H1 (cell line): ENCODE measurements at regions not wholly inside any gene's neighbourhood (a gene's known extent, or its start where the extent isn't known, plus 50 kb on each side); places are given as distances from the start of the nearest gene placed in this dataset.

ENCODE experiments used
- CTCF ChIA-PET: fragments of 300-600 bp; sonication (Branson Sonifier 250); formaldehyde crosslinking; loops from one replicate; lab custom pipeline; 2021; ENCODE audit not compliant: partially characterized antibody; lab: Charles Lee
- POLR2A ChIA-PET: fragments of 300-600 bp; sonication (Branson Sonifier 250); formaldehyde crosslinking; loops from one replicate; lab custom pipeline; 2021; ENCODE audit warnings: inconsistent platforms; ENCODE audit not compliant: partially characterized antibody; lab: Charles Lee
- DNase-seq, 2 experiments: peaks; one replicate each; pipeline versions ENCODE4 v3.0.0 to v3.0.0-alpha.2; 2010 to 2022; ENCODE audit warnings: low spot score in 2 of 2, low read depth in 1 of 2, mixed read lengths in 1 of 2
- FAIRE-seq: peaks from 2 replicates; lab custom pipeline; 2011; peaks lifted over from hg19 to GRCh38; lab: Jason Lieb, UNC
- H2AFZ ChIP-seq: 2 replicates; pipeline ENCODE4 v1.8.1; 2012; ENCODE audit warnings: low read length, inconsistent platforms
- H2AK5ac ChIP-seq: 2 replicates; pipeline ENCODE4 v1.6.1; 2013; ENCODE audit warnings: low read depth, low read length
- H2BK120ac ChIP-seq: replicated peaks from 2 replicates; pipeline ENCODE3; 2013; ENCODE audit warnings: low read depth, low read length, inconsistent platforms
- H2BK12ac ChIP-seq: 2 replicates; pipeline ENCODE4 v1.6.1; 2013; ENCODE audit warnings: low read depth, low read length
- H2BK15ac ChIP-seq: 2 replicates; pipeline ENCODE4 v1.6.1; 2013; ENCODE audit warnings: low read length
- H2BK20ac ChIP-seq: 2 replicates; pipeline ENCODE4 v1.6.1; 2013; ENCODE audit warnings: low read length
- H2BK5ac ChIP-seq: 2 replicates; pipeline ENCODE4 v1.6.1; 2013; ENCODE audit warnings: low read depth, low read length
- H3K14ac ChIP-seq: 2 replicates; pipeline ENCODE4 v1.6.1; 2013; ENCODE audit warnings: inconsistent platforms; ENCODE audit not compliant: insufficient read length
- H3K18ac ChIP-seq: 2 replicates; pipeline ENCODE4 v1.6.1; 2013; ENCODE audit warnings: low read length; ENCODE audit errors: extremely low read depth
- H3K23ac ChIP-seq: 2 replicates; pipeline ENCODE4 v1.6.1; 2013; ENCODE audit warnings: inconsistent platforms; ENCODE audit not compliant: insufficient read length
- H3K23me2 ChIP-seq: 2 replicates; pipeline ENCODE4 v1.6.1; 2013; ENCODE audit warnings: low read depth, low read length
- H3K27ac ChIP-seq: 2 replicates; pipeline ENCODE4 v1.6.1; 2011; ENCODE audit warnings: low read depth, low read length, inconsistent platforms
- H3K27me3 ChIP-seq, 4 experiments: replicated peaks in 1 of 4; 1 replicate in 1 of 4; 2 replicates in 3 of 4; pipeline versions ENCODE4 v1.6.1 to v1.8.1; 2011 to 2013; ENCODE audit warnings: low read length in 3 of 4, mild to moderate bottlenecking in 3 of 4, inconsistent platforms in 2 of 4, mixed read lengths in 2 of 4, moderate library complexity in 1 of 4; ENCODE audit not compliant: control insufficient read depth in 3 of 4, insufficient read depth in 3 of 4; ENCODE audit errors: extremely low read depth in 1 of 4
- H3K36me3 ChIP-seq, 4 experiments: 2 replicates each; pipeline versions ENCODE4 v1.6.1 to v1.8.1; 2011 to 2013; ENCODE audit warnings: mild to moderate bottlenecking in 4 of 4, low read length in 3 of 4, moderate library complexity in 2 of 4, control low read depth in 1 of 4, inconsistent platforms in 1 of 4; ENCODE audit not compliant: insufficient read depth in 4 of 4, control insufficient read depth in 2 of 4
- H3K4ac ChIP-seq: replicated peaks from 2 replicates; pipeline ENCODE3; 2013; ENCODE audit warnings: low read length, low read depth, mixed read lengths, inconsistent platforms; ENCODE audit not compliant: insufficient read length
- H3K4me1 ChIP-seq, 4 experiments: replicated peaks in 1 of 4; 1 replicate in 1 of 4; 2 replicates in 3 of 4; pipeline versions ENCODE4 v1.6.1 to v1.8.1; 2011 to 2013; ENCODE audit warnings: low read length in 3 of 4, inconsistent platforms in 2 of 4, mixed read lengths in 1 of 4; ENCODE audit not compliant: insufficient read depth in 4 of 4, control insufficient read depth in 3 of 4
- H3K4me2 ChIP-seq, 2 experiments: 2 replicates each; pipeline versions ENCODE4 v1.6.1 to v1.8.1; 2011 to 2013; ENCODE audit warnings: low read depth in 2 of 2, low read length in 2 of 2, control low read depth in 1 of 2, inconsistent platforms in 1 of 2, mild to moderate bottlenecking in 1 of 2; ENCODE audit not compliant: insufficient read depth in 1 of 2
- H3K4me3 ChIP-seq, 4 experiments: fragments of 200-600, 300-600 bp in 1 of 4; sonication (generic), shearing (Covaris generic), sonication (Bioruptor Twin) in 1 of 4; 2 replicates each; pipeline versions ENCODE4 v1.5.1 to v1.8.1; 2011 to 2016; ENCODE audit warnings: low read length in 4 of 4, low read depth in 3 of 4, control low read depth in 2 of 4, inconsistent platforms in 2 of 4, mild to moderate bottlenecking in 2 of 4, mixed read lengths in 1 of 4, moderate library complexity in 1 of 4; ENCODE audit not compliant: insufficient read depth in 2 of 4; ENCODE audit errors: extremely low read depth in 1 of 4
- H3K56ac ChIP-seq: replicated peaks from 2 replicates; pipeline ENCODE3; 2013; ENCODE audit warnings: low read depth, mild to moderate bottlenecking, mixed read lengths, low read length, inconsistent platforms; ENCODE audit not compliant: insufficient read length
- H3K79me1 ChIP-seq: 2 replicates; pipeline ENCODE4 v1.6.1; 2013; ENCODE audit warnings: low read depth, low read length, control low read depth
- H3K79me2 ChIP-seq, 2 experiments: 2 replicates each; pipeline versions ENCODE4 v1.6.1 to v1.8.1; 2012 to 2013; ENCODE audit warnings: low read length in 2 of 2, mild to moderate bottlenecking in 2 of 2, inconsistent platforms in 1 of 2; ENCODE audit not compliant: insufficient read depth in 2 of 2, control insufficient read depth in 1 of 2
- H3K9ac ChIP-seq, 4 experiments: replicated peaks in 1 of 4; 1 replicate in 1 of 4; 2 replicates in 3 of 4; pipeline versions ENCODE4 v1.6.1 to v1.8.1; 2011 to 2013; ENCODE audit warnings: low read depth in 3 of 4, low read length in 3 of 4, control low read depth in 2 of 4, mild to moderate bottlenecking in 2 of 4, moderate library complexity in 2 of 4, inconsistent platforms in 1 of 4; ENCODE audit errors: extremely low read depth in 1 of 4
- H3K9me3 ChIP-seq, 2 experiments: 2 replicates each; pipeline versions ENCODE4 v1.6.1 to v1.8.1; 2012 to 2013; ENCODE audit warnings: mild to moderate bottlenecking in 2 of 2, moderate library complexity in 2 of 2, control low read depth in 1 of 2, inconsistent platforms in 1 of 2, low read depth in 1 of 2, low read length in 1 of 2, mixed read lengths in 1 of 2; ENCODE audit not compliant: insufficient read depth in 2 of 2
- H4K20me1 ChIP-seq, 2 experiments: replicated peaks in 1 of 2; 2 replicates each; pipeline versions ENCODE3 to v1.8.1; 2011 to 2013; ENCODE audit warnings: inconsistent platforms in 2 of 2, low read length in 2 of 2, mild to moderate bottlenecking in 1 of 2; ENCODE audit not compliant: insufficient read depth in 2 of 2, control insufficient read depth in 1 of 2
- H4K5ac ChIP-seq: 2 replicates; pipeline ENCODE4 v1.6.1; 2013; ENCODE audit warnings: low read length, low read depth, mixed read lengths, inconsistent platforms; ENCODE audit not compliant: insufficient read length
- H4K8ac ChIP-seq: 2 replicates; pipeline ENCODE4 v1.8.0; 2013; ENCODE audit warnings: mild to moderate bottlenecking, moderate library complexity, low read length, inconsistent platforms; ENCODE audit not compliant: insufficient read depth; ENCODE audit errors: extremely low read depth
- H4K91ac ChIP-seq: replicated peaks from 2 replicates; pipeline ENCODE3; 2013; ENCODE audit warnings: low read length, mixed read lengths, inconsistent platforms; ENCODE audit not compliant: insufficient read length
- BACH1 ChIP-seq: IDR thresholded peaks from 2 replicates; pipeline ENCODE4 v1.6.1; 2012; ENCODE audit warnings: low read length, improper control_type of control experiment
- GTF2F1 ChIP-seq: IDR thresholded peaks from 2 replicates; pipeline ENCODE4 v1.6.1; 2012; ENCODE audit warnings: low read depth, low read length, improper control_type of control experiment, borderline replicate concordance
- POLR2A ChIP-seq, 2 experiments: IDR thresholded peaks; 1 replicate in 1 of 2; 2 replicates in 1 of 2; pipeline ENCODE4 v1.6.1; 2011; ENCODE audit warnings: low read depth in 2 of 2, low read length in 2 of 2, mild to moderate bottlenecking in 2 of 2; ENCODE audit errors: control extremely low read depth in 1 of 2
- POLR2AphosphoS5 ChIP-seq: IDR thresholded peaks from 2 replicates; pipeline ENCODE4 v1.6.1; 2011; ENCODE audit warnings: low read depth, low read length
- RAD21 ChIP-seq, 2 experiments: IDR thresholded peaks in 1 of 2; conservative IDR thresholded peaks in 1 of 2; 2 replicates each; pipeline ENCODE4 v1.6.1; 2011; ENCODE audit warnings: low read depth in 2 of 2, low read length in 2 of 2, improper control_type of control experiment in 1 of 2, inconsistent platforms in 1 of 2, mild to moderate bottlenecking in 1 of 2, moderate library complexity in 1 of 2
- RNF2 ChIP-seq: fragments of 200-900, 300-1000 bp; sonication (generic); IDR thresholded peaks from 2 replicates; pipeline ENCODE4 v1.7.1; 2016; ENCODE audit warnings: borderline replicate concordance, low read depth, mild to moderate bottlenecking, antibody characterized with exemption, low read length; ENCODE audit not compliant: poor library complexity, severe bottlenecking; ENCODE audit errors: missing control alignments
- SP4 ChIP-seq: IDR thresholded peaks from 2 replicates; pipeline ENCODE4 v1.6.1; 2012; ENCODE audit warnings: low read length, inconsistent platforms
- SRF ChIP-seq: IDR thresholded peaks from 2 replicates; pipeline ENCODE4 v1.6.1; 2011; ENCODE audit warnings: mild to moderate bottlenecking, low read depth, low read length, moderate library complexity
- TCF12 ChIP-seq: IDR thresholded peaks from 2 replicates; pipeline ENCODE4 v1.6.1; 2011; ENCODE audit warnings: low read depth, mild to moderate bottlenecking, low read length
- ZNF274 ChIP-seq: IDR thresholded peaks from 2 replicates; pipeline ENCODE4 v1.7.0; 2012; ENCODE audit warnings: low read length, borderline replicate concordance; ENCODE audit errors: extremely low read depth
- WGBS, 2 experiments: shearing (Covaris generic) in 1 of 2; methylation state at CpG; one replicate each; pipeline versions ENCODE4 v1.1.6 to v1.1.7; 2013 to 2015; ENCODE audit warnings: low lambda C conversion rate in 2 of 2, mixed read lengths in 2 of 2, inconsistent platforms in 1 of 2, low coverage in 1 of 2, missing lambda C conversion rate in 1 of 2; ENCODE audit not compliant: insufficient replicate concordance in 2 of 2, insufficient coverage in 1 of 2, insufficient read length in 1 of 2; ENCODE audit errors: extremely low coverage in 1 of 2, missing lambda C conversion rate in 1 of 2; 5-methylcytosine and 5-hydroxymethylcytosine counted together
- TF ChIP-seq, protein P1 (sequence below): IDR thresholded peaks from 2 replicates; pipeline ENCODE4 v1.6.1; 2011; ENCODE audit warnings: low read length, improper control_type of control experiment
- TF ChIP-seq, protein P2 (sequence below): IDR thresholded peaks from 2 replicates; pipeline ENCODE4 v1.6.1; 2012; ENCODE audit warnings: low read length, inconsistent platforms

DNA sequence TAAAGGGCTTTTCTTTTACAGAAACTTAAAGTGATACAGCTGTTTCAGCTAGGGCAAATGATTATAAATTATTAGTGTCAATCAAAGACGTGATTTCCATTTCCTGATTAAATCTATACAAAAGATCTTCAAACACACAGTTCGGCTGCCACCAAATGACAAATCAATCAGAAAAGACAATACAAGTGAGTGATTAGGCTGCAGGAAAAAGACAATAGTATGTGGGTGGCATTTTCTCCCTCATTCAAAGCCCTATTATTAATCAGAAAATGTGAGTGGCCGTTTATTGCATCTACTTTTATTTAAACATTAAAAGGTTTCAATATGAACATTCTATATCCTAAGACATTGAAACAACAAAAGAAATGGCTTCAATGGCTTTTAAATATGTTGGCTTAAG is 895.6 kb upstream of the ROBO1 start:
- Histone ChIP-seq H3K79me2 (no peaks in the 10 kb centered on the region), H4K5ac (no peak overlapping the region), H2BK120ac (no peak overlapping the region), H3K9ac (no peak overlapping the region), H3K56ac (no peak overlapping the region), H3K9me3 (peaks cover 7 to 15% of the 10 kb centered on the region in 2 experiments), H3K4ac (no peak overlapping the region), H3K14ac (no peak overlapping the region), H2BK5ac (no peak overlapping the region), H2BK12ac (no peak overlapping the region), H3K4me3 (no peak overlapping the region), H3K27ac (no peak overlapping the region), H4K91ac (no peak overlapping the region), H3K36me3 (peaks cover 0 to 3% (median 0%) of the 10 kb centered on the region in 4 experiments; a peak in 1 of 8 replicates), H3K23me2 (no peaks in the 10 kb centered on the region), H2BK20ac (no peak overlapping the region), H3K4me1 (no peaks in the 10 kb centered on the region), H2AK5ac (no peak overlapping the region), H4K20me1 (no peaks in the 10 kb centered on the region), H3K79me1 (no peaks in the 10 kb centered on the region), H3K18ac (no peak overlapping the region), H2BK15ac (no peak overlapping the region), H3K23ac (no peak overlapping the region), H2AFZ (no peak overlapping the region), H3K27me3 (no peaks in the 10 kb centered on the region), H4K8ac (no peak overlapping the region), H3K4me2 (no peak overlapping the region)
- FAIRE-seq, result no peak
- 86% methylated on average over 3 of the region's 3 CpGs; no CpG with 5 or more reads in 1 of the 2 experiments for WGBS, 2 experiments
- no peak for DNase-seq
- ChIA-PET POLR2A (no interaction called here), CTCF (no interaction called here)
- TF ChIP-seq POLR2AphosphoS5, result no peak
- TF ChIP-seq BACH1, result no peak
- no peak for TF ChIP-seq SP4
- TF ChIP-seq TCF12, result no peak
- TF ChIP-seq, protein P1, sequence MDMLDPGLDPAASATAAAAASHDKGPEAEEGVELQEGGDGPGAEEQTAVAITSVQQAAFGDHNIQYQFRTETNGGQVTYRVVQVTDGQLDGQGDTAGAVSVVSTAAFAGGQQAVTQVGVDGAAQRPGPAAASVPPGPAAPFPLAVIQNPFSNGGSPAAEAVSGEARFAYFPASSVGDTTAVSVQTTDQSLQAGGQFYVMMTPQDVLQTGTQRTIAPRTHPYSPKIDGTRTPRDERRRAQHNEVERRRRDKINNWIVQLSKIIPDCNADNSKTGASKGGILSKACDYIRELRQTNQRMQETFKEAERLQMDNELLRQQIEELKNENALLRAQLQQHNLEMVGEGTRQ, result no peak
- no peak for TF ChIP-seq SRF
- TF ChIP-seq, protein P2, sequence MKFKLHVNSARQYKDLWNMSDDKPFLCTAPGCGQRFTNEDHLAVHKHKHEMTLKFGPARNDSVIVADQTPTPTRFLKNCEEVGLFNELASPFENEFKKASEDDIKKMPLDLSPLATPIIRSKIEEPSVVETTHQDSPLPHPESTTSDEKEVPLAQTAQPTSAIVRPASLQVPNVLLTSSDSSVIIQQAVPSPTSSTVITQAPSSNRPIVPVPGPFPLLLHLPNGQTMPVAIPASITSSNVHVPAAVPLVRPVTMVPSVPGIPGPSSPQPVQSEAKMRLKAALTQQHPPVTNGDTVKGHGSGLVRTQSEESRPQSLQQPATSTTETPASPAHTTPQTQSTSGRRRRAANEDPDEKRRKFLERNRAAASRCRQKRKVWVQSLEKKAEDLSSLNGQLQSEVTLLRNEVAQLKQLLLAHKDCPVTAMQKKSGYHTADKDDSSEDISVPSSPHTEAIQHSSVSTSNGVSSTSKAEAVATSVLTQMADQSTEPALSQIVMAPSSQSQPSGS, result no peak
- TF ChIP-seq GTF2F1, result no peak
- TF ChIP-seq RAD21 (IDR thresholded peaks at IDR 0.05 in 1 of 2, conservative IDR thresholded peaks at IDR 0.05 in 1 of 2; ENCODE audit: low read depth in 2 of 2, low read length in 2 of 2), result no peak
- TF ChIP-seq RNF2, result no peak
- TF ChIP-seq ZNF274, result no peak
- no peak for TF ChIP-seq POLR2A (IDR thresholded peaks at IDR 0.05; ENCODE audit: control extremely low read depth in 1 of 2, low read depth in 2 of 2, low read length in 2 of 2)
